GM21825 (cell line): ENCODE measurements at regions not wholly inside any gene's neighbourhood (a gene's known extent, or its start where the extent isn't known, plus 50 kb on each side); places are given as distances from the start of the nearest gene placed in this dataset.

Source experiments
- ATAC-seq: cut with Tn5 transposase; IDR thresholded peaks from one replicate; pipeline ENCODE4 v1.9.1; 2021; ENCODE audit warnings: mild to moderate bottlenecking, moderate library complexity; ENCODE audit not compliant: unreplicated experiment

DNA sequence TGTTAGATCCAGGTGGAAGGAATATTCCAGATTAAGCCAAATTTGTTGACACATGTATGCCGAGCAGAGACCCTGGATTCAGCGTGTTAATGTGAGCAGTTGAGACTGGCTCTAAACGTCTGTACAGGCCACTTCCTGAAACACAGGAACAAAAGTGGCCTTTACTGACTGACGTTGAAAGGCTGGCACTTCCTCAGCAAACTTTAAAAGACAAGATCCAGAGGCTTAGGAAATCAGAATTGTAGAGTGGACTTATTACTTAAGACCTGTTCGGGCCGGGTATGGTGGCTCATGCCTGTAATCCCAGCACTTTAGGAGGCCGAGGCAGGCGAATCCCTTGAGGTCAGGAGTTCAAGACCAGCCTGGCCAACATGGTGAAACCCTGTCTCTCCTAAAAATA is 125.7 kb upstream of the ARID1B start:
- ATAC-seq, result no peak

GRCh38 chr6:156650896-156651390 is 126.2 kb upstream of the ARID1B start:
- ATAC-seq, result no peak

- no peak for ATAC-seq
Measured at GRCh38 chr6:156648616-156649015, 128.6 kb upstream of the ARID1B start.

GRCh38 chr6:156647991-156648390 is 129.2 kb upstream of the ARID1B start:
- no peak for ATAC-seq

GRCh38 chr6:156647140-156647784 is 129.9 kb upstream of the ARID1B start:
- no peak for ATAC-seq

GRCh38 chr6:156646496-156646895 is 130.7 kb upstream of the ARID1B start:
- no peak for ATAC-seq

GRCh38 chr6:156645097-156645496 is 132.1 kb upstream of the ARID1B start:
- no peak for ATAC-seq

DNA sequence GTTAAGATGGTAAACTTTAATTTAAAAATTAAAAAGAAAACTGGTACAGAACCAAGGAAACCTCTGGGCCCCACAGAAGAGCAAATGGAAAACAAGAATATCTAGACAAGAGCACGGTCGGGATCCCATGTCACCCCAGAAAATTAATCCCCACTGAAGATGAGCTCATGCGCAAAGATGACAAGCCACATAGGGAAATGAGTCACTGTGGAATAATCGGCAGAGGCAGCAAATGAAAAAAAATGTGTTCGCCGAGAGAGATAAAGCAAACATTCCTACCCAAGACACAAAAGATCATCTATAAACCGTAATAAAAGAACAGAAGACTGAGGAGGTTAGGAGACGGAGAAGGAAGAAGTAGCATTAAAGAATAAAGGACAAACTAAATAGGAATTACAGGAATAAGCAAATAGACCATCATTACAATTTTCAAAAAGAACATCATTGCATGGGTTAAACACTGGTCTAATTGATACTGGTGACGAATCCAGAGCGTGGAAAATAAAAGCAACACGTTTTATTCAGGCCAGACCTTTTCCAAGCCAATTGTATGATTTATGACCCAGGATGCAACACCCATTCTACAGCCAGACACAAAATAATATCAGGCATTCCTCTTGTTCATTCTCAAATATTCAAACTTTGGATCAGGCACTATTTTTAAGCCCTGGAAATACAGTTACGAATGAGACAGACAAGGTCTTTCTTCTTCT is 138.0 kb upstream of the ARID1B start:
- ATAC-seq, result no peak

DNA sequence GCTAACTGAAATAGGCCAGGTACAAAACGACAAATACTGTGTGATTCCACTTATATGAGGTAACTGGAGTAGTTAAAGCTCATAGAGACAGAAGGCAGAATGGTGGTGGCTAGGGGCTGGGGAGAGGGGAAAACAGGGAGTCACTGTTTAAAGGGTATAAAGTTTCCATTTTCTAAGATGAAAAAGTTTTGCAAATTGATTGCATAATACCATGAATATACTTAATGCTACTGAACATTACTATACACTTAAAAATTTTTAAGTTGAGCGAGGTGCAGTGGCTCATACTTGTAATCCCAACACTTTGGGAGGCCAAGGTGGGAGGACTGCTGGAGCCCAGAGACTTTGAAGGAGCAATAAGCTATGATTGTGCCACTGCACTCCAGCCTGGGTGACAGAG is 138.6 kb upstream of the ARID1B start:
- ATAC-seq, result no peak

DNA sequence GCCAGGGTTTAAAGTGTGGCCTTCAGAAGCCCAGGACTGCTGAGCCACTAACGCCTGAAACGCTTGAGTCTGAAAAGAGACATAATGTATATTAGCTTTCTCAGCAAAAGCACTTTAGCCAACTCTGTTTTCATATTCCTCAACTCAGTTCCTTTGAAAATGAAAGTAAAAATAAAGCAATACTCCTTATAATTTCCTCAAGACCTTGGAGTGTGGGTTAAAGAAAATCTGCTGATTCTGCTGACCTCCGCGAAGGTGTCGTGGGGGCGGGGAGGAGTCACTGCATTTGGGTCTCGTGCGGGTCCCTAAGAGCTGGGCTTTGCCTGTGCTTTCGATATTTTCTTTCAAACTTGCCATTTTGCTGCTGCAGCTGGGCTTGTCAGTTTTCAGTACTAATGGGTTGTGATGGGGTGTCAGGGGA is 142.2 kb upstream of the ARID1B start:
- no peak for ATAC-seq

- ATAC-seq, result no peak
Measured at GRCh38 chr6:156634048-156634447, 143.1 kb upstream of the ARID1B start.

DNA sequence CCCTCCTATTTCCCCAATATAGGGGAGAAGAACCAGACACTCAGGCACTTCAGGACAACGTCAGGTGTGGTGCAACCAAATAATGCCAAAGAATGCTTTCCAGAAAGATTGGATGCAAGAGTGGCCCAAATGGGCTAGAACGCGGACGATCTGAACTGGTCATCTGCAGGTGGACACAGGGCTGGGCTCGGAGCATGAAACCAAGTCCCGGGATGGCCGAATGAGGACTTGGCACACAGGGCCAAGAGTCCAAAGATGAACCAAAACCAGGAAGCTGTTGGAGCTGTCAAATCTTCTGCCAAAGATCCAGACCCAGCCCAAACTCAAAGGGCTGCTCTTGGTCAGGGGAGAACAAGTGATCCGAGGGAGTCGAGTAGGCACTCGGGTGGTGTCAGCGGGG is 143.9 kb upstream of the ARID1B start:
- no peak for ATAC-seq

GRCh38 chr6:156630613-156631302 is 146.4 kb upstream of the ARID1B start:
- no peak for ATAC-seq

- ATAC-seq, result no peak
Measured at GRCh38 chr6:156628805-156629204, 148.4 kb upstream of the ARID1B start.

- ATAC-seq, result no peak
Measured at GRCh38 chr6:156627524-156627923, 149.7 kb upstream of the ARID1B start.

- ATAC-seq, result no peak
Measured at GRCh38 chr6:156622185-156622584, 155.0 kb upstream of the ARID1B start.

GRCh38 chr6:156620331-156620730 is 156.8 kb upstream of the ARID1B start:
- no peak for ATAC-seq

DNA sequence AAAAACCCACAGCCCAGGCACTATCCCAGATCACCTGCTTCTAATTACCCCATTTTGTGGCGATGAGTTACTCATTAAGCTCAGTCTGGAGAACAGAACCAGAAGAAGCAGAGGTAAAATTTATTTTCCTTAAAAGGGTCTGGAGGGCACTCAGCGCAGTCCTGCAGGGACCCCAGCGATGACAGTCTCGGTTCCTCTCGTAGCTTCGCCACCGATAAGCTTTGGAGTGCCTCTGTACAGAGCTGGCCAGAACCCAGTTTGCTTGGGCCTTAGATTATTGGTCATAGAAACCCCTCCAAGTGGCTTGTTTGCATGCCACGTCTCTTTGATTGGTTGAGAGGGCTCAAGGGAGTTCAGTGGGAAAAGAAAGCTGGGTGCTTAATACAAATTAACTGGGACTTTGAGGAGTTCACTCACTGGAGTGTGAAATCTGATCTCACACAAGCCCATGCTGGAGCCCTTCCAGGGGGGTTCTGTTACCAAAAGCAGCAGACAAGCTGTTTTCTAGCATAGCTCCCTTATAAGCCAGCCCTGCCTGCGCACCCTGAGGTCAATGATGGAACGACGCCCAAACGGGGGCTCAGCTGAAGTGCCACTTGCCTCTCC is 158.5 kb upstream of the ARID1B start:
- ATAC-seq, result no peak

DNA sequence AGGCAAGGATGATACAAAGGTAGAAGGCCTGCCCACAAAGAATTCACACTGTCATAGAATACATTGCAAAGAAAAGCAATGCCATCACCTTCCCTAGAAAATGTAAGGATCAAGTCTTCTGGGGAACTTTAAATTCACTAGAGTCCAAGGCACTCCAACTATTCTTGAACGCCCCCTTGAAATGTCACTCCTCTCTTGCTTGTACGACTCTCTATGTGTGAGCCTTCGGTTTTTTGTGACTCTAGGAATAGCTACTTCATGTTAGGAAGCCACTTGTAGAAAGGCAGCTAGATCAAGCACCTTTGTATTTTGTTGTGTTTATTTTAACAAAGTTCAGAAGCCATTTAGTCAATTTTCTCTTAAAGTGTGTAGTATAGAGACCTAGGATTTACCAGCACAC is 159.2 kb upstream of the ARID1B start:
- no peak for ATAC-seq

- ATAC-seq, result no peak
Measured at GRCh38 chr6:156617376-156617775, 159.8 kb upstream of the ARID1B start.

- no peak for ATAC-seq
Measured at GRCh38 chr6:156616495-156616894, 160.7 kb upstream of the ARID1B start.

DNA sequence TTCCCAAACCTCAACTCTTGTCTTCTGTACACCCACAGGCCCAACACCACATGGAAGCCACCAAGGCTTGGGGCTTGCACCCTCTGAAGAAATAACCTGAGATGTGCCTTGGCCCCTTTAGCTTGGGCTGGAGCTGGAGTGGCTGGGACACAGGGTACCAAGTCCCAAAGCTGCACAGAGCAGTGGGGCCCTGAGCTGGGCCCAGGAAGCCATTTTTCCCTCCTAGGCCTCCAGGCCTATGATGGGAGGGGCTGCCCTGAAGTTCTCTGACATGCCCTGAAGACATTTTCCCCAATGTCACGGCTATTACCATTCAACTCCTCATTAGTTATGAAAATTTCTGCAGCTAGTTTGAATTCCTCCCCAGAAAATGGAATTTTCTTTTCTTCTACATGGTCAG is 163.2 kb upstream of the ARID1B start:
- no peak for ATAC-seq
